MM.1S (cell line): ENCODE measurements at regions not wholly inside any gene's neighbourhood (a gene's known extent, or its start where the extent isn't known, plus 50 kb on each side); places are given as distances from the start of the nearest gene placed in this dataset.

Experiments
- EZH2 ChIP-seq: fragments of 300-600 bp; sonication (generic); optimal IDR thresholded peaks from 2 replicates; pipeline ENCODE3; 2017; ENCODE audit warnings: low read depth, mild to moderate bottlenecking, antibody characterized with exemption, low read length, mixed read lengths
- EZH2phosphoT487 ChIP-seq: fragments of 300-600 bp; sonication (generic); IDR thresholded peaks from 2 replicates; pipeline ENCODE4 v1.6.1; 2018; ENCODE audit warnings: antibody characterized with exemption, low read length
- TF ChIP-seq, protein P1 (sequence below): fragments of 300-600 bp; sonication (generic); IDR thresholded peaks from 2 replicates; pipeline ENCODE4 v1.5.1; 2016; ENCODE audit warnings: antibody characterized with exemption, low read length, mixed read lengths

DNA sequence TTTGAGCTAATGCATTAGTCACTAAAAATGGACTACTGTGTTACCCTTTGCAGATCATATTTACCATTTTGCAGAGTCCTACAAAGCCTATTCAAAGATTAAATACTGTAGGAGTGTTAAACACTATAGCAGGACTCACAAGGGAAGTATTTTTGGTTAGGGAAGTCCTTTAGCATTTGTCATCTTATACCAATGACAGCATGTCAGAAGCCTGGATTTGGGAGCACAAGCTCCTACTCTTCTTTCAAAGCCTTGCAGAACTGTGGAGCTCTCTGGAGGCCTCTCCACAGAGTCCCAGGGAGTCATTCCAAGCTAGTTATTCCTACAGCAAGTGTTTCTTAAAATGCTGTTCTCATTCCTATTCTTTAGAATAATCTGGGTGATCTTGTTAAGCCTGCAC is 288.8 kb downstream of the PIK3R1 start:
- TF ChIP-seq, protein P1, sequence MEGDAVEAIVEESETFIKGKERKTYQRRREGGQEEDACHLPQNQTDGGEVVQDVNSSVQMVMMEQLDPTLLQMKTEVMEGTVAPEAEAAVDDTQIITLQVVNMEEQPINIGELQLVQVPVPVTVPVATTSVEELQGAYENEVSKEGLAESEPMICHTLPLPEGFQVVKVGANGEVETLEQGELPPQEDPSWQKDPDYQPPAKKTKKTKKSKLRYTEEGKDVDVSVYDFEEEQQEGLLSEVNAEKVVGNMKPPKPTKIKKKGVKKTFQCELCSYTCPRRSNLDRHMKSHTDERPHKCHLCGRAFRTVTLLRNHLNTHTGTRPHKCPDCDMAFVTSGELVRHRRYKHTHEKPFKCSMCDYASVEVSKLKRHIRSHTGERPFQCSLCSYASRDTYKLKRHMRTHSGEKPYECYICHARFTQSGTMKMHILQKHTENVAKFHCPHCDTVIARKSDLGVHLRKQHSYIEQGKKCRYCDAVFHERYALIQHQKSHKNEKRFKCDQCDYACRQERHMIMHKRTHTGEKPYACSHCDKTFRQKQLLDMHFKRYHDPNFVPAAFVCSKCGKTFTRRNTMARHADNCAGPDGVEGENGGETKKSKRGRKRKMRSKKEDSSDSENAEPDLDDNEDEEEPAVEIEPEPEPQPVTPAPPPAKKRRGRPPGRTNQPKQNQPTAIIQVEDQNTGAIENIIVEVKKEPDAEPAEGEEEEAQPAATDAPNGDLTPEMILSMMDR, result no peak
- TF ChIP-seq EZH2 (no peak), EZH2phosphoT487 (no peak)
